WTC11 (cell line): ENCODE measurements at regions not wholly inside any gene's neighbourhood (a gene's known extent, or its start where the extent isn't known, plus 50 kb on each side); places are given as distances from the start of the nearest gene placed in this dataset.

Source experiments
- ATAC-seq: fragments of 200-7000 bp; cut with Tn5 transposase; 2 replicates; pipeline ENCODE4 v1.10.0; 2021; ENCODE audit warnings: mild to moderate bottlenecking, moderate library complexity
- CTCF ChIA-PET: fragments of 300-600 bp; sonication (Branson Sonifier 250); formaldehyde crosslinking; loops from one replicate; lab custom pipeline; 2021; ENCODE audit warnings: antibody characterized with exemption; lab: Charles Lee
- POLR2A ChIA-PET: fragments of 350-600 bp; sonication (Branson Sonifier 250); formaldehyde crosslinking; loops from one replicate; lab custom pipeline; 2021; ENCODE audit warnings: antibody characterized with exemption; lab: Charles Lee
- DNase-seq: peaks from one replicate; pipeline ENCODE4 v3.0.0; 2021; ENCODE audit warnings: low spot score
- H3K27ac Mint-ChIP-seq: 2 replicates; pipeline ENCODE4 v1.8.0; 2021; ENCODE audit warnings: mixed read lengths
- H3K27me3 Mint-ChIP-seq: 2 replicates; pipeline ENCODE4 v1.8.0; 2021; ENCODE audit warnings: low read depth, mild to moderate bottlenecking, moderate library complexity, mixed read lengths
- H3K36me3 Mint-ChIP-seq: 2 replicates; pipeline ENCODE4 v1.8.0; 2021; ENCODE audit warnings: mixed read lengths
- H3K4me1 Mint-ChIP-seq: 2 replicates; pipeline ENCODE4 v1.8.0; 2022; ENCODE audit warnings: mixed read lengths
- H3K4me3 Mint-ChIP-seq: 2 replicates; pipeline ENCODE4 v1.8.0; 2021; ENCODE audit warnings: mild to moderate bottlenecking, moderate library complexity, mixed read lengths
- H3K9me3 Mint-ChIP-seq: 2 replicates; pipeline ENCODE4 v1.8.0; 2021; ENCODE audit warnings: mixed read lengths
- CREB1 ChIP-seq: sonication (generic); formaldehyde crosslinking; IDR thresholded peaks from 2 replicates; pipeline ENCODE4 v1.8.0; 2023; ENCODE audit warnings: mild to moderate bottlenecking, missing genetic modification reagents
- E2F5 ChIP-seq: sonication (generic); formaldehyde crosslinking; IDR thresholded peaks from 2 replicates; pipeline ENCODE4 v1.8.1; 2022; ENCODE audit warnings: mild to moderate bottlenecking, moderate library complexity, missing genetic modification reagents
- ELF4 ChIP-seq: sonication (generic); formaldehyde crosslinking; IDR thresholded peaks from 2 replicates; pipeline ENCODE4 v1.8.1; 2022; ENCODE audit warnings: low read depth, mild to moderate bottlenecking, moderate library complexity, missing genetic modification reagents
- FOXJ3 ChIP-seq: sonication (generic); formaldehyde crosslinking; IDR thresholded peaks from 2 replicates; pipeline ENCODE4 v1.9.0; 2021; ENCODE audit warnings: missing genetic modification reagents, mild to moderate bottlenecking, borderline replicate concordance
- GTF2I ChIP-seq: fragments of 250-450 bp; sonication (Bioruptor Pico); conservative IDR thresholded peaks from 2 replicates; pipeline ENCODE4 v1.4.0; 2021; ENCODE audit warnings: mild to moderate bottlenecking
- HMGA2 ChIP-seq: fragments of 250-450 bp; sonication (Bioruptor Pico); IDR thresholded peaks from 2 replicates; pipeline ENCODE4 v1.4.0; 2021; ENCODE audit warnings: mild to moderate bottlenecking, moderate library complexity
- IRF1 ChIP-seq: sonication (generic); formaldehyde crosslinking; IDR thresholded peaks from 2 replicates; pipeline ENCODE4 v1.8.0; 2023; ENCODE audit warnings: missing genetic modification reagents
- MAX ChIP-seq: sonication (generic); formaldehyde crosslinking; IDR thresholded peaks from 2 replicates; pipeline ENCODE4 v1.8.0; 2022; ENCODE audit warnings: mild to moderate bottlenecking, missing genetic modification reagents
- MXD4 ChIP-seq: fragments of 250-450 bp; sonication (Bioruptor Pico); IDR thresholded peaks from 2 replicates; pipeline ENCODE4 v1.8.0; 2021; ENCODE audit warnings: mild to moderate bottlenecking, moderate library complexity, borderline replicate concordance
- NFE2L1 ChIP-seq: sonication (generic); formaldehyde crosslinking; IDR thresholded peaks from 2 replicates; pipeline ENCODE4 v1.8.1; 2023; ENCODE audit warnings: missing genetic modification reagents
- NR1H2 ChIP-seq: sonication (generic); formaldehyde crosslinking; IDR thresholded peaks from 2 replicates; pipeline ENCODE4 v1.9.0; 2021; ENCODE audit warnings: mild to moderate bottlenecking, moderate library complexity, missing genetic modification reagents
- NR2C2 ChIP-seq: sonication (generic); formaldehyde crosslinking; IDR thresholded peaks from 2 replicates; pipeline ENCODE4 v1.8.0; 2022; ENCODE audit warnings: mild to moderate bottlenecking, missing genetic modification reagents
- OVOL2 ChIP-seq: fragments of 250-450 bp; sonication (Bioruptor Pico); IDR thresholded peaks from 2 replicates; pipeline ENCODE4 v1.9.0; 2021; ENCODE audit warnings: mild to moderate bottlenecking, borderline replicate concordance
- SMAD3 ChIP-seq: sonication (generic); formaldehyde crosslinking; IDR thresholded peaks from 2 replicates; pipeline ENCODE4 v1.8.0; 2022; ENCODE audit warnings: missing genetic modification reagents, mild to moderate bottlenecking, borderline replicate concordance
- STAT6 ChIP-seq: sonication (generic); formaldehyde crosslinking; conservative IDR thresholded peaks from 2 replicates; pipeline ENCODE4 v1.8.1; 2023; ENCODE audit warnings: mild to moderate bottlenecking, low read depth, missing genetic modification reagents, moderate library complexity
- ZNF219 ChIP-seq: sonication (generic); formaldehyde crosslinking; IDR thresholded peaks from 2 replicates; pipeline ENCODE4 v1.8.0; 2023; ENCODE audit warnings: missing genetic modification reagents, mild to moderate bottlenecking, borderline replicate concordance
- ZNF263 ChIP-seq: sonication (generic); formaldehyde crosslinking; IDR thresholded peaks from 2 replicates; pipeline ENCODE4 v1.8.1; 2022; ENCODE audit warnings: low read depth, mild to moderate bottlenecking, moderate library complexity, missing genetic modification reagents
- ZNF416 ChIP-seq: fragments of 250-450 bp; sonication (Bioruptor Pico); IDR thresholded peaks from 2 replicates; pipeline ENCODE4 v1.9.0; 2021; ENCODE audit warnings: mild to moderate bottlenecking, inconsistent platforms
- ZNF532 ChIP-seq: fragments of 250-450 bp; sonication (Bioruptor Pico); IDR thresholded peaks from 2 replicates; pipeline ENCODE4 v1.9.0; 2021; ENCODE audit warnings: mild to moderate bottlenecking, borderline replicate concordance
- ZSCAN18 ChIP-seq: fragments of 250-450 bp; sonication (Bioruptor Pico); IDR thresholded peaks from 2 replicates; pipeline ENCODE4 v2.1.2; 2022; ENCODE audit warnings: mild to moderate bottlenecking, moderate library complexity

GRCh38 chr2:142596334-142597088 is 281.0 kb upstream of the KYNU start:
- ATAC-seq, result no peak
- TF ChIP-seq FOXJ3 (CRISPR knock-in tag) (no peak), IRF1 (no peak), ZNF263 (CRISPR knock-in tag) (no peak), NR1H2 (CRISPR knock-in tag) (no peak), ZNF532 (CRISPR knock-in tag) (no peak), STAT6 (CRISPR knock-in tag) (no peak), OVOL2 (no peak), ZSCAN18 (no peak), HMGA2 (no peak), MXD4 (no peak), SMAD3 (no peak), GTF2I (no peak), CREB1 (no peak), NR2C2 (no peak), NFE2L1 (no peak), E2F5 (CRISPR knock-in tag) (no peak), ZNF219 (no peak), ELF4 (CRISPR knock-in tag) (no peak), MAX (CRISPR knock-in tag) (no peak), ZNF416 (no peak)
- TF ChIP-seq, all 79 proteins: peak for 0

More at GRCh38 chr2:142596334-142597088, 281.0 kb upstream of the KYNU start:
- DNase-seq, result no peak
- Mint-ChIP-seq H3K27ac (no peak overlapping the region), H3K4me3 (no peak overlapping the region), H3K4me1 (no peaks in the 10 kb centered on the region), H3K27me3 (no peaks in the 10 kb centered on the region), H3K9me3 (no peaks in the 10 kb centered on the region), H3K36me3 (no peaks in the 10 kb centered on the region)
- CTCF ChIA-PET, result no interaction called here
- POLR2A ChIA-PET, result no interaction called here
